ENCODE measurements at regions not wholly inside any gene's neighbourhood (a gene's known extent, or its start where the extent isn't known, plus 50 kb on each side); places are given as distances from the start of the nearest gene placed in this dataset.

DNA sequence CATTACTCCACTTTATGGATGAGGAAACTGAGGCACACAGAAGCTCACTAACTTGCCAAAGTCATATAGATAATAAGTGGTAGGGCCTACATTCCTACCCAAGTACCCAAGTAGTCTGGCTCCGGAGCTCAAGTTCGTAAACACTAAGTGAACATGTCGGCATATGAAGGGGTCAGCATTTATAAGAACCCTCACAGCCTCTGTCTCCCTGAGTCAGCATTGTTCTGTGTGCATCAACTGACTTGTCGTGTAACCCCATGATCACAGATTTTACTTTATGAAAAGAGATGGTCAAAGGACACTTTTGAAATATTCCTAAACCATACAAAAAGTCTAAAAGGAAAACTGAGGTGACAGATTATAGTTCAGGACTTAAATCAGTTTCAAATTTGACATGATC, 260.1 kb upstream of the CCDC54 start:
- TF ChIP-seq POLR2A (IDR thresholded peaks at IDR 0.05; ENCODE audit: low read depth, low read length) (no peak), POLR2AphosphoS5 (IDR thresholded peaks at IDR 0.05; ENCODE audit: low read depth, low read length) (no peak)

Measured in GM12892 (cell line).